HG03469 (cell line): ENCODE measurements at regions not wholly inside any gene's neighbourhood (a gene's known extent, or its start where the extent isn't known, plus 50 kb on each side); places are given as distances from the start of the nearest gene placed in this dataset.

Source experiments
- ATAC-seq: cut with Tn5 transposase; IDR thresholded peaks from one replicate; pipeline ENCODE4 v1.9.1; 2021; ENCODE audit warnings: mild to moderate bottlenecking, moderate library complexity, moderate number of reproducible peaks; ENCODE audit not compliant: unreplicated experiment

DNA sequence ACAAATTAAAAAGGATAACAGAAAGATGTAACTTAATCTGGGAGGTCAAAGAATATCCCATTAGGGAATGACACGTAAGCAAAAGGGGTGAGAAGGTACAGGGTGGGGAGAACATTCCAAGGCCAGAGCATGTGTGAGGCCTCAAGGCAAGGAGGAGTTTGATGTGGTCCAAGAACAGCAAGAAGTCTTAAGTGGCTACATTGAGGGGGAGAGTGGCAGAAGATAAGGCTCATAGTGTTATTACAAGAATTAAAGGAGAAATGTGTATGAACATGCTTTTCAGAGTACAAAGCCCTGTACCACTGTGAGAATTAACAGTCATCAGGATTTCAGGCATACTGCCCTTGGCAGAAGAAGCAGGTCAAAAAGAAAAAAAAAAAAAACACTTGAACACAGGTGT lies 174.4 kb upstream of the ERBB4 start:
- no peak for ATAC-seq

DNA sequence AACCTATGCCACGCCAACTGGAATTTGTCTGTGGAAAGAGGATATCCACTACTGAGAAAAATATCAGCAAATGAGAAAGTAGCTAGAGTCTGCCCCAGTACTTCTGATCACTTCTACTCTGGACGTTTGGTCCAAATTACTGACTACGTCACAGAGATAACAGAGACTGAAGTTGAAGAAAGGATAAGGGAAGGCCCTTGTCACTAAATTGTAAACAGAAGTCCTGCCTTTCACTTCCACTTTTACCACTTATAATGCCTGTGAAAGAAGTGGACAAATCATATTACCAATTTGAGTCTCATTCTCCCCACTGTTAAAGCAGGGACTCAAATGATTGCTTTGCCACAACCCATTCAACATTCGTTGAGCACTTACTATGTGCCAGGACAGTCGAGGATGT lies 173.9 kb upstream of the ERBB4 start:
- ATAC-seq, result no peak

DNA sequence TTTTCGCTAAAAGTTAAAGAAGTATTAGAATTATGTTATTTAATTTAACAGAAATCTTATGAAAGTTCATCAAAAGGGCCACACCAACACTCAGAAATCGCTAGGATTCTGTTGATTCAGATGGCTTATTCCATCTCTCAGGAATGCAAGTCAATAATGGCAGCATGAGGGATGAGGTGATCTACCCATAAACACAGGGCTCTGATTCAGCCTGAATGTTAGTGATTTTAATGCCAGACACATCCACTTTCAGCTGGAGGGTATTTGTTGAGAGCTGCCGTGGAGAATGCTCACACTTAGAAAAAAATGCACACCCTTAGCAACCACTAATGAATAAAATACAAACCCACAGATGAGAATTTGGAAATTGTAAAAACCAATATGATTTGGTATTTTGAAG lies 173.3 kb upstream of the ERBB4 start:
- ATAC-seq, result no peak

- no peak for ATAC-seq
Observed at GRCh38 chr2:212709280-212709679, 170.7 kb upstream of the ERBB4 start.

- no peak for ATAC-seq
Observed at GRCh38 chr2:212708355-212708754, 169.8 kb upstream of the ERBB4 start.

- ATAC-seq, result no peak
Observed at GRCh38 chr2:212695426-212695825, 156.8 kb upstream of the ERBB4 start.

GRCh38 chr2:212694398-212694797 lies 155.8 kb upstream of the ERBB4 start:
- ATAC-seq, result no peak

DNA sequence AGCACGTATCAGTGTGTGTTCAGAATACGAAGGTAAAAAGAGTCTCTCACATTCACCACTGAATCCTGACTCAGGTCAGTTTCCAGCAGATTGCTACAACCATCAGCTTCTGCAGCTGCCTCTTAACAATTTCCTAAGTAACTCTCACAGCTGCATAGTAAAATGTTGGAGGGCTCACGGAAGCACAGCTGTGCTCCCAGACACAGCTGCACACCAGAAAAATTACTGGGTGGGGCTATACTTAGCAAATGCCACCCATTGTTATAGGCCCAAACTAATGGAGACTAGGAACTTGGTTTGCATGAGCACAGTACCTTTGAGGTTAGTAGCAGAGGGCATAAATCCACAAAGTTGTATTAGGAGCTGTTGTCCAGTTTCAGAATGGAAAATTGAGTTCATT lies 153.9 kb upstream of the ERBB4 start:
- no peak for ATAC-seq

DNA sequence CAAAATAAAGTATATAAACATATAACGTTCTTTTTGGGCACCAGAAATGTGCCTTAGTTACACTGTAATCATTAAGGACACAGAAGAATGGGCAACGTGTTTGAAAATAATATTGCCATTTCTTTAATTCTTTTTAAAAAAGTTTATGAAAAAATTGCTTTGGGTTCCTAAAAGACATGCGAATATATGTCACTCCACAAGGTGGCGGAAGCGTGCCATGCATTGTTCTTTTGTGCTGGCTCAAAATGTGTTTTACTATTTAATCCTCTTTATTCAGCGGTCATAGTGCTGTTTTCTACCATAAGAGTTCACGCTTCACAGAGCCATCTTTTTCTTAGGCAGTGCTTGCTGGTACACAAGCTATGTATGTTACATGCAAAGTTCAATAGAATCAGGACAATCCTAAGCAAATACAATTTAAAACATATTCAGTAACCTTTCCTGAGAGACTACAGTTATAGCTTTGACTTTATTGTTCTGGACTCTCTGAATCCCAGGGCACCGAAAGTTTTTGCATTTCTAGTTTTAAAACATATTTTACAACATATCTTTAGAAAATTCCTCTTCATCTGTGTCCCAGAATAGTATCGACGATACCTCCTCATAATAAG lies 147.8 kb upstream of the ERBB4 start:
- ATAC-seq, result peak; percentile 48

DNA sequence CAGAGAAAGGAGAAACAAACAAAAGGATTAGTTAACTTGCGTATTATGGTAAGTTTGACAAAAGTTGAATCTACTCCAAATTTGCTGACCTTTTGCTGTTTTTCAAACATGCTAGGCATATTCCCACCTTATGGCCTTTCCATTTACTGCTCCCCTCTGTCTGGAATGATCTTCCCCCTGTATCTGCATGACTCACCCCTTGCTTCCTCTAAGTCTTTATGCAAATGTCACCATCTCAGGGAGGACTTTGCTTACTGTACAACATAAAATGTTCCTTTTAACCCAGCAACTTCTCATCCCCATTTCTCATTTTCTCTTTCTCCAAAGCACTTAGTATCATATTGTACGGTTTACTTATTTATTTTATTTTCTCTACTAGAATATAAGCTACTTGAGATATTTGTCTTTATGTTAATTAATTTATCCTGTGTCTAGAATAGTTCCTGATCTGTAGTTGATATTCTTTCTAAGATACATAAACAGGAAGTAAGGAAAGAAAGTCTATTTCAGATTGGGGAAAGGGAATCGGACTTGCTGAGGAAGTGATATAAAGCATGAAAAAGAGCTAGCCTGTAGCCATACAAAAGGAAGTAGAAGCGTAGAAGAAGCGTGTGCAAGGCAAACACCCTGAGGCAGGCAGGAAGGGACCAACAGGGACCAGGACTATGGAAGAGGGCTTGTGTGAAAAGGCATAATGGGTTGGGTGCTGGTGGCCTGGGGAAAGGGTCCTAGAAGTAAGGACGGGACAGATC lies 144.9 kb upstream of the ERBB4 start:
- no peak for ATAC-seq

- ATAC-seq, result no peak
Observed at GRCh38 chr2:212682937-212683336, 144.3 kb upstream of the ERBB4 start.

DNA sequence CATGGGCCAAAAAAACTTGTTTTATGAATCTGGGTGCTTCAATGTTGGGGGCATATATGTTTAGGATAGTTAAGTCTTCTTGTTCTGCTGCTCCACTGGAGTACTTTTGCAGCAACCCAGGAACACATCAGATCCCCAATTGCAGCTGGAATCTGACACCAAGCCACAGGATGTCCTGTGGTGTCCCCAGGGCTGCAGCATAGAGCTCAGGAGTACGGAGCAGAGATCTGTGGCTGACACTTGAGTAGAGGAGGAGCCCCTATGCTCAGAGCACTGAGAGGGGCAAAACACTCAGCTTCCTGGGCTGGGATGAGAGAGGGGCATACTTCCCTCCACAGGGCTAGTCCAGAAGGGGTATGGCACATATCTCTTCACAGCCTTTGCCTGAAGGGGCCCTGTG lies 138.9 kb upstream of the ERBB4 start:
- ATAC-seq, result no peak

DNA sequence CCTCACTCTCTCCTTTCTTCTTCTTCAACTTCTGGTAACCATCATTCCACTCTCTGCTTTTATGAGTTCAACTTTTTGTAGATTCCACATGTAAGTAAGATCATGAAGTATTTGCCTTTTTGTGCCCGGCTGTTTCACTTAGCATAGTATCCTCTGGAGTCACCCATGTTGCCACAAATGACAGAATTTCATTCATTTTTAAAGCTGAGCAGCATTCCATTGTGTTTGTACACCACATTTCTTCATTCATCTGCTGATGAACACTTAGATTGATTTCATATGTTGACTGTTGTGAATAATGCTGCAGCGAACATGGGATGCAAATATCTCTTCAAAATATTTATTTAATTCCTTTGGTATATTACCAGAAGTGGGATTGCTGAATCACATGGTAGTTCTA lies 133.6 kb upstream of the ERBB4 start:
- no peak for ATAC-seq

GRCh38 chr2:212669761-212670160 lies 131.2 kb upstream of the ERBB4 start:
- ATAC-seq, result no peak

DNA sequence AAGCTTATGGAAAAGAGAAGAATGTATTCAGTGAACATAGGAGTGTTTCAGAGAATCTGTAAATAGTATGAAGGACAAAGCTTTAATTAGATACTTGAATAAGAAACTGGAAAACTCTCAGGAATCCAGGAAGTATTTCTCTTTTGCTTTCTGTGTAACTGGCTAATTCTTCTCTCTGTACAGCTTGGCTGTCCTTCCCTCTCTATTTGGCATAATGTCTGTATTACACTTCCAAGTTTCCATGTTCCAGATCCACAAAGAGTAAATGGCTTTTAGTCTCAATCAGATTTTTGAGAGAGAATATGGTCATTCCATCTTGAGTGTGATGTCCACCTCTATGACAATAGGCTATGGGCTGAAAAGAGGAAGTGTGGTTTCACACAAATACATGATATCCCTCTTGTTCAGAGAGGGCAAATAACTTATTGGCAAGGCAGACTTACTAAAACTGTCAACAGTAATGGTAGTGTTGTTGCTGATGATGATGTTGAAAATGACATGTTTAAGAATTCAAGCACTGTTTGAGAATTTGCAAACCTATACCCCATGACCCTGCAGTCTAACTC lies 129.2 kb upstream of the ERBB4 start:
- no peak for ATAC-seq

- ATAC-seq, result no peak
Observed at GRCh38 chr2:212665948-212666347, 127.3 kb upstream of the ERBB4 start.

DNA sequence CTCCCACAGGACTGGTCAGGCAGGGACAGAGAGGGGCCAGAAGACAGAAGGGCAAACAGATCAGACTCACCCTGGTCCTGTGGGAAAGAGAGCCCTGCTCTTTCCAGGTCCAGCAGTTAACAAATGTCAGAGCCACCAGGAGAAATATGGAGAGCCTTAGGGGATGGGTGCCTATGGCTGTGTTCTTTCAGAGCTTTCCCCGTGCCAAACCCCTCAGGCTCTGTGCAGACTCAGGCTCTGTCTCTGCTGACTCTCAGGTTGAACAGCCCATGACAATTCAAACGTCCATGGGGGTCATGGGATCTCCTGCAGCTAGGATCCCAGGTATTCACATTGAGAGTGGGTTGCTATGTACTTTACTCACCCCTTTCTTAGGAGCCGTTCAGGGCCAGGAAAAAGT lies 120.8 kb upstream of the ERBB4 start:
- no peak for ATAC-seq

DNA sequence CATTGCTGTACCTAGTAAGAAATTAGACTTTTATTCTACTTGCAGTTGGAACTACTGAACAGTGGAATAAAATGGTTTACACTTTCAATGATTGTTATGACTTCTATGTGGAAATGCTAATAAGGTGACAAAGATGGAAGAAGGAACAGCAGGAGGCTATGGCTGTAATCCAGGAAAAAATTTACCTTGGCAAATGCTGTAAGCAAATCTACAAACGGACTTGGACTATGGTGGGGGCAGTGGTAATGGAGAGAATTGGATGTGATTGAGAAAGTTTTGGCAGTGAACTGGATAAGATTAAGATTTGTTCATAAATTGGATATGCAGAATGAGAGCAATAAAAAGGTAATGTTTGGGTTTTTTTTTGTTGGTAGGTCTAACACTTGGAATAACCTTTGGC lies 111.0 kb upstream of the ERBB4 start:
- no peak for ATAC-seq

DNA sequence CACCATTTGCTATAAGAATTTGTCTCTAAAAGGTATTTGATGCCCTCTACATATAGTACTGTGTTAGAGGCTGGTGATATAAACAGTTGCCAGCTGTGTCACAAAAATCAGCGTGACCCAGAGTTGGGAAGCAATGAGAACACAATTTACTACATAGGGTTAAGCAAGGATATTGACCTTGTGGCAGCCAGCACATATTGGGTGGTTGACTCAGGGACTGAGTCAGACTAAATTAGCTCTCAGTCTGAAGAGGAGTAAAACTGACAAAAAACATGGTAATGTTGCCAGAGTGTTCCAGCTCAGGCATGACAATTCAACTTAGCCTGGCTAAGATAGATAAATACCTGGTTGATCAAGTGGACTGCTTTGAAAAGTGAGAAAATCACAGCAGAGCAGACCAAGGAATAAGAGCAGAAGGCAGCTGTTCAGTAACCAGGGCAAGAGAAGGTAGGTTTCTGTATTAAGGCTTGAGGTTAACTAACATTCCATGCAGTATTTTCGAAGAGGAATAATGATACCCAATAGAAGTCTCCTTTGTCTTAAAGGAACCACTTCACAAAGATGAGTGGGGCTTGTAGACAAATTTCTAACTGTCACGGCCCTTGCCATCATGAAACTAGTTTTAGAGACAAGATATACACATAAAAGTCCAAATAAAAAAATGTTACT lies 108.2 kb upstream of the ERBB4 start:
- ATAC-seq, result no peak

- ATAC-seq, result no peak
Observed at GRCh38 chr2:212644195-212644837, 105.7 kb upstream of the ERBB4 start.

DNA sequence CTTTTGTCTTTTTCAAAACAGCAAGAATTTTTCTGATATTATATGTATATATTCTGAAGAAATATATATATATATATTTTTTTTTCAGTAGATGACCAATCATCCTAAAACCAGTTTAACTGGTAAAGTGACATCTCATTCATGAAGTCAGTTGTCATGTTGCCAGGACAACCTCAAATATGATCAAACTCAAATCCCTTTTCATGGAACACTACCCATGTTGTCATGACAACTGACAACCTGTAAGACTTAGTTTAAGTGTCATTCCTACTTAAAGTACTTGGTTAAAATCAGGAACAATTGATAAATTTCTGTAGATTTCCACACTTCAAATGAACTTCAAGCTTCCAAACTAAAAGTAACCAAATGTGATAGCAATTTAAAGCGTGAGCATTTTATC lies 101.8 kb upstream of the ERBB4 start:
- ATAC-seq, result no peak
